ENCODE measurements at regions not wholly inside any gene's neighbourhood (a gene's known extent, or its start where the extent isn't known, plus 50 kb on each side); places are given as distances from the start of the nearest gene placed in this dataset.

DNA sequence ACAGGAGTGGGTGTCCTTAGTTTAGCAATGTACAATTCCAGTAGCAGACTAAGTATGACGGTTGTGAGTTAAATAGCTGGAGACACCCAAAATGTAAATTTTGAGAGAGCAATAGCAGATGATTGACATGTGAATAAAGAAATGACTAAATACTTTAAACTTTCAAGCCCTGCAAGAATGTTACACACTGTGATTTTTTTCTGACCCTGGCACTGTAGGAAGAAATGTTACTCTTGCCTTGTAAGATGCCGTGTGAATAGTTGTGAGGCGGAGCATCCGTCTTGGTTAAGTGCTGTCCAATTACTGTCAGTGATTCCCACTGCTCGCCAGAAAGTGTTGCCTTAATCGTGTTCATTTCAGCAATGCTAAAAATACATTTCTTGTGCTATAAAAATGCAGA lies 1248.1 kb downstream of the RAPGEF2 start:
- TF ChIP-seq POLR2AphosphoS5 (IDR thresholded peaks at IDR 0.05) (no peak), POLR2A (IDR thresholded peaks at IDR 0.05) (no peak), EP300 (IDR thresholded peaks at IDR 0.05) (no peak)
- TF ChIP-seq, protein P1, sequence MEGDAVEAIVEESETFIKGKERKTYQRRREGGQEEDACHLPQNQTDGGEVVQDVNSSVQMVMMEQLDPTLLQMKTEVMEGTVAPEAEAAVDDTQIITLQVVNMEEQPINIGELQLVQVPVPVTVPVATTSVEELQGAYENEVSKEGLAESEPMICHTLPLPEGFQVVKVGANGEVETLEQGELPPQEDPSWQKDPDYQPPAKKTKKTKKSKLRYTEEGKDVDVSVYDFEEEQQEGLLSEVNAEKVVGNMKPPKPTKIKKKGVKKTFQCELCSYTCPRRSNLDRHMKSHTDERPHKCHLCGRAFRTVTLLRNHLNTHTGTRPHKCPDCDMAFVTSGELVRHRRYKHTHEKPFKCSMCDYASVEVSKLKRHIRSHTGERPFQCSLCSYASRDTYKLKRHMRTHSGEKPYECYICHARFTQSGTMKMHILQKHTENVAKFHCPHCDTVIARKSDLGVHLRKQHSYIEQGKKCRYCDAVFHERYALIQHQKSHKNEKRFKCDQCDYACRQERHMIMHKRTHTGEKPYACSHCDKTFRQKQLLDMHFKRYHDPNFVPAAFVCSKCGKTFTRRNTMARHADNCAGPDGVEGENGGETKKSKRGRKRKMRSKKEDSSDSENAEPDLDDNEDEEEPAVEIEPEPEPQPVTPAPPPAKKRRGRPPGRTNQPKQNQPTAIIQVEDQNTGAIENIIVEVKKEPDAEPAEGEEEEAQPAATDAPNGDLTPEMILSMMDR (IDR thresholded peaks at IDR 0.05), result no peak

Measured in upper lobe of left lung (tissue), 4 donors.